ENCODE measurements at regions not wholly inside any gene's neighbourhood (a gene's known extent, or its start where the extent isn't known, plus 50 kb on each side); places are given as distances from the start of the nearest gene placed in this dataset.

DNA sequence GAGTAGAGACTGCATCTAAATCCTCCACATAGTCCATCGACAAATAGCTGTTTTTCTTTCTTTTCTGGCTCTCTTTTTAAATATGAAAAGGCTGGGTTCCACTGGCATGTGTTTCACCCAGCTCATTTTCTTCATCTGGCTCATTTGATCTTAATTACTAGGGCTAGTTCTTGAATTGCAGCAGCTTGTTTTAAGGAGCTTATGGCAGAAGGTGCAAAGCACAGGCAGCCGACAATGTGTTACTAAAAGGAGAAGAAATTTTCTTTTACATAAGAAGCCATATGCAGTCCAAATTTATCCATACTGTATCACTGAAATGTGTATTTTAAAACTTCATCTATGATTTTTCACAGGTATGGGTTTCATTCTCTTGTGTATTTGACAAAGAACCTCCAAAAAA, 205.6 kb upstream of the PTER start:
- no peak overlapping the region for H3K27ac Mint-ChIP-seq (ENCODE audit: low read depth, unreplicated experiment)
- H3K9me3 Mint-ChIP-seq (ENCODE audit: unreplicated experiment) = peaks cover 8% of the 10 kb centered on the region
- no peak overlapping the region for H3K4me3 Mint-ChIP-seq (ENCODE audit: unreplicated experiment)
- no peaks in the 10 kb centered on the region for H3K36me3 Mint-ChIP-seq (ENCODE audit: insufficient read depth, unreplicated experiment)
- CTCF ChIA-PET = no interaction called here
- intact Hi-C loops (cut with micrococcal nuclease) = no loop called here
- POLR2A ChIA-PET = interaction anchor here (0.7 kb wide), 1 partner anchor 206 kb away, joined by 3 read pairs; no protein-coding TSS in a partner anchor
- no TSS peak for BruUV-seq (replicated peaks)
- peaks cover 20% of the 10 kb centered on the region for H3K27me3 Mint-ChIP-seq (ENCODE audit: insufficient read depth, unreplicated experiment)
- TF ChIP-seq, protein P1, sequence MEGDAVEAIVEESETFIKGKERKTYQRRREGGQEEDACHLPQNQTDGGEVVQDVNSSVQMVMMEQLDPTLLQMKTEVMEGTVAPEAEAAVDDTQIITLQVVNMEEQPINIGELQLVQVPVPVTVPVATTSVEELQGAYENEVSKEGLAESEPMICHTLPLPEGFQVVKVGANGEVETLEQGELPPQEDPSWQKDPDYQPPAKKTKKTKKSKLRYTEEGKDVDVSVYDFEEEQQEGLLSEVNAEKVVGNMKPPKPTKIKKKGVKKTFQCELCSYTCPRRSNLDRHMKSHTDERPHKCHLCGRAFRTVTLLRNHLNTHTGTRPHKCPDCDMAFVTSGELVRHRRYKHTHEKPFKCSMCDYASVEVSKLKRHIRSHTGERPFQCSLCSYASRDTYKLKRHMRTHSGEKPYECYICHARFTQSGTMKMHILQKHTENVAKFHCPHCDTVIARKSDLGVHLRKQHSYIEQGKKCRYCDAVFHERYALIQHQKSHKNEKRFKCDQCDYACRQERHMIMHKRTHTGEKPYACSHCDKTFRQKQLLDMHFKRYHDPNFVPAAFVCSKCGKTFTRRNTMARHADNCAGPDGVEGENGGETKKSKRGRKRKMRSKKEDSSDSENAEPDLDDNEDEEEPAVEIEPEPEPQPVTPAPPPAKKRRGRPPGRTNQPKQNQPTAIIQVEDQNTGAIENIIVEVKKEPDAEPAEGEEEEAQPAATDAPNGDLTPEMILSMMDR (IDR thresholded peaks at IDR 0.05; ENCODE audit: unreplicated experiment) = no peak
- DNase-seq (ENCODE audit: unreplicated experiment) = no peak
- H3K4me1 Mint-ChIP-seq (ENCODE audit: insufficient read depth, unreplicated experiment) = no peaks in the 10 kb centered on the region

DNA sequence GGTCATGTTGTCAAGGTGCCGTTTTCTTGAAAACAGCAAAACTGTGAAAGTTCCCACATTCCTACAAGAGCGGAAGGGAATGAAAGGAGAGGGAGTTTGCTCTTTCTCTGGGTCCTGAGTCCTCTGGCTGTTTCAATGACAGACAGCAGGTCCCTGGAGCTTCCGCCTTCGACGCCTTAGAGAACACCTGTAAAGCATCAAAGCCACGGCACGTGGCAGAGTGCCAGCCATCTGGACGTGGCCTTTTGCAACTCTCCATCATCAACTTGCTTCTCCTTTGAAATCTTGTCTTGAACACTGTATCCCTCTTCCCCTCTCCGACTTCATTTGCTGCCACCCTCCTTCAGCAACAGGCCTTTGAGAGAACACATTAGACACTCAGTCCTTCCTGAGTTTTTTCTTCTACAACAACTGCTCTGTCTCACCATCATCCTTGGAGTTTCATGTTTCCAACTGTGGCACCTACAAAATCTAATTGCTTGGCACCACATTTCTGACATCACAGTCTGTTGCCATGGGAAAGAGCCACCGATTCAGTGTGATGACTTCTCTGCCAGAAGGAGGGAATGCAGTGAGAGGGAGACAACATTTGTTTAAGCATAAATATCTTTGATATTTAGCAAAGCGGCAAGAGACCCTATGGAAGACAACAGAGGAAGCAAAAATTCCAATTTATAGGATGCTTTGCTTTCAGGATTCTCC, 204.9 kb upstream of the PTER start:
- Mint-ChIP-seq H3K4me1 (ENCODE audit: insufficient read depth, unreplicated experiment) (no peaks in the 10 kb centered on the region), H3K4me3 (ENCODE audit: unreplicated experiment) (no peak overlapping the region), H3K27me3 (ENCODE audit: insufficient read depth, unreplicated experiment) (peaks cover 20% of the 10 kb centered on the region), H3K27ac (ENCODE audit: low read depth, unreplicated experiment) (no peak overlapping the region), H3K9me3 (ENCODE audit: unreplicated experiment) (peaks cover 8% of the 10 kb centered on the region), H3K36me3 (ENCODE audit: insufficient read depth, unreplicated experiment) (no peaks in the 10 kb centered on the region)
- intact Hi-C loops (cut with micrococcal nuclease) = no loop called here
- POLR2A ChIA-PET = interaction anchor here (0.7 kb wide), 1 partner anchor 206 kb away, joined by 3 read pairs; no protein-coding TSS in a partner anchor
- BruUV-seq (replicated peaks) = no TSS peak
- TF ChIP-seq, protein P1 (IDR thresholded peaks at IDR 0.05; ENCODE audit: unreplicated experiment) = no peak
- DNase-seq (ENCODE audit: unreplicated experiment) = no peak
- CTCF ChIA-PET = no interaction called here

GRCh38 chr10:16232441-16232840, 204.4 kb upstream of the PTER start:
- H3K36me3 Mint-ChIP-seq (ENCODE audit: insufficient read depth, unreplicated experiment) = no peaks in the 10 kb centered on the region
- CTCF ChIA-PET = no interaction called here
- no TSS peak for BruUV-seq (replicated peaks)
- H3K4me1 Mint-ChIP-seq (ENCODE audit: insufficient read depth, unreplicated experiment) = no peaks in the 10 kb centered on the region
- intact Hi-C loops (cut with micrococcal nuclease) = no loop called here
- peaks cover 20% of the 10 kb centered on the region for H3K27me3 Mint-ChIP-seq (ENCODE audit: insufficient read depth, unreplicated experiment)
- TF ChIP-seq, protein P1 (IDR thresholded peaks at IDR 0.05; ENCODE audit: unreplicated experiment) = no peak
- no peak for DNase-seq (ENCODE audit: unreplicated experiment)
- no peak overlapping the region for H3K4me3 Mint-ChIP-seq (ENCODE audit: unreplicated experiment)
- H3K27ac Mint-ChIP-seq (ENCODE audit: low read depth, unreplicated experiment) = no peak overlapping the region
- peaks cover 2% of the 10 kb centered on the region for H3K9me3 Mint-ChIP-seq (ENCODE audit: unreplicated experiment)
- POLR2A ChIA-PET = no interaction called here

GRCh38 chr10:16234916-16235315, 201.9 kb upstream of the PTER start:
- H3K27me3 Mint-ChIP-seq (ENCODE audit: insufficient read depth, unreplicated experiment) = peaks cover 20% of the 10 kb centered on the region
- no peak overlapping the region for H3K27ac Mint-ChIP-seq (ENCODE audit: low read depth, unreplicated experiment)
- no peaks in the 10 kb centered on the region for H3K4me1 Mint-ChIP-seq (ENCODE audit: insufficient read depth, unreplicated experiment)
- DNase-seq (ENCODE audit: unreplicated experiment) = no peak
- no peak overlapping the region for H3K4me3 Mint-ChIP-seq (ENCODE audit: unreplicated experiment)
- ChIA-PET POLR2A (no interaction called here), CTCF (no interaction called here)
- no TSS peak for BruUV-seq (replicated peaks)
- no peaks in the 10 kb centered on the region for H3K9me3 Mint-ChIP-seq (ENCODE audit: unreplicated experiment)
- TF ChIP-seq, protein P1 (IDR thresholded peaks at IDR 0.05; ENCODE audit: unreplicated experiment) = no peak
- H3K36me3 Mint-ChIP-seq (ENCODE audit: insufficient read depth, unreplicated experiment) = no peaks in the 10 kb centered on the region
- intact Hi-C loops (cut with micrococcal nuclease) = no loop called here

Data from MCF 10A (cell line).